Muscle of leg (tissue), 3 donors: ENCODE measurements at regions not wholly inside any gene's neighbourhood (a gene's known extent, or its start where the extent isn't known, plus 50 kb on each side); places are given as distances from the start of the nearest gene placed in this dataset.
A peak's percentile ranks its signal among the peaks of the same experiment; 100 is the strongest.
"Not testable (repeated sequence)": the region's sequence is repeated elsewhere in the genome, so short reads cannot be mapped to it uniquely, and the experiment has no call there.

Experiments used
- DNase-seq: peaks from one replicate; pipeline ENCODE4 v3.0.0; 2013
- H3K27ac ChIP-seq: one replicate; pipeline ENCODE4 v1.5.1; 2013; ENCODE audit warnings: mild to moderate bottlenecking, low read length, control low read depth
- H3K27me3 ChIP-seq: one replicate; pipeline ENCODE4 v1.6.1; 2013; ENCODE audit warnings: low read length; ENCODE audit not compliant: control insufficient read depth, insufficient read depth
- H3K36me3 ChIP-seq: one replicate; pipeline ENCODE4 v1.6.1; 2013; ENCODE audit warnings: low read length; ENCODE audit not compliant: control insufficient read depth, insufficient read depth
- H3K4me1 ChIP-seq: one replicate; pipeline ENCODE4 v1.6.1; 2013; ENCODE audit warnings: low read length; ENCODE audit not compliant: control insufficient read depth, insufficient read depth
- H3K4me3 ChIP-seq: one replicate; pipeline ENCODE4 v1.5.1; 2013; ENCODE audit warnings: low read length, control low read depth
- H3K9me3 ChIP-seq: replicated peaks from 2 replicates; pipeline ENCODE4 v1.6.1; 2013; ENCODE audit warnings: low read depth, low read length; ENCODE audit not compliant: control insufficient read depth
- WGBS: methylation state at CpG from one replicate; pipeline ENCODE4 v1.1.5; 2013; ENCODE audit warnings: missing lambda C conversion rate; ENCODE audit not compliant: insufficient coverage; 5-methylcytosine and 5-hydroxymethylcytosine counted together

GRCh38 chr21:32929633-32930038, 96.1 kb upstream of the OLIG2 start:
- Histone ChIP-seq H3K4me1 (peaks cover 6% of the 10 kb centered on the region), H3K36me3 (no peaks in the 10 kb centered on the region), H3K27ac (no peak overlapping the region), H3K4me3 (no peak overlapping the region), H3K27me3 (peaks cover 3% of the 10 kb centered on the region), H3K9me3 (peaks cover 2% of the 10 kb centered on the region)
- no peak for DNase-seq
- no CpG with 5 or more reads among the region's 2 CpGs for WGBS

GRCh38 chr21:32930673-32931072, 95.1 kb upstream of the OLIG2 start:
- no peak overlapping the region for H3K4me3 ChIP-seq
- DNase-seq = peak; percentile 16
- 65% methylated on average over 5 of the region's 8 CpGs for WGBS
- H3K27me3 ChIP-seq = peaks cover 7% of the 10 kb centered on the region
- no peak overlapping the region for H3K27ac ChIP-seq
- no peaks in the 10 kb centered on the region for H3K36me3 ChIP-seq
- peaks cover 6% of the 10 kb centered on the region for H3K4me1 ChIP-seq
- no peaks in the 10 kb centered on the region for H3K9me3 ChIP-seq

- H3K4me1 ChIP-seq, H3K4me3 ChIP-seq, DNase-seq, H3K27ac ChIP-seq, H3K36me3 ChIP-seq, H3K9me3 ChIP-seq: not testable (repeated sequence)
- peaks cover 15% of the 10 kb centered on the region for H3K27me3 ChIP-seq
- 93% methylated on average over 3 of the region's 14 CpGs for WGBS
Measured at GRCh38 chr21:32934068-32934467, 91.7 kb upstream of the OLIG2 start.

GRCh38 chr21:32934829-32935228, 90.9 kb upstream of the OLIG2 start:
- peaks cover 18% of the 10 kb centered on the region for H3K27me3 ChIP-seq
- no peaks in the 10 kb centered on the region for H3K36me3 ChIP-seq
- no peaks in the 10 kb centered on the region for H3K9me3 ChIP-seq
- H3K4me3 ChIP-seq = no peak overlapping the region
- WGBS = 69% methylated on average over 2 of the region's 3 CpGs
- peaks cover 6% of the 10 kb centered on the region for H3K4me1 ChIP-seq
- DNase-seq = no peak
- H3K27ac ChIP-seq = no peak overlapping the region

GRCh38 chr21:32940079-32941014, 85.4 kb upstream of the OLIG2 start:
- WGBS = 56% methylated on average over 15 of the region's 23 CpGs
- H3K9me3 ChIP-seq = no peaks in the 10 kb centered on the region
- no peaks in the 10 kb centered on the region for H3K4me1 ChIP-seq
- peak; percentile 33 for DNase-seq
- no peak overlapping the region for H3K4me3 ChIP-seq
- H3K27ac ChIP-seq = no peak overlapping the region
- no peaks in the 10 kb centered on the region for H3K36me3 ChIP-seq
- H3K27me3 ChIP-seq = peaks cover 30% of the 10 kb centered on the region

GRCh38 chr21:32941263-32941662, 84.5 kb upstream of the OLIG2 start:
- H3K4me3 ChIP-seq = no peak overlapping the region
- no peak overlapping the region for H3K27ac ChIP-seq
- no peaks in the 10 kb centered on the region for H3K4me1 ChIP-seq
- no peaks in the 10 kb centered on the region for H3K9me3 ChIP-seq
- peaks cover 28% of the 10 kb centered on the region for H3K27me3 ChIP-seq
- H3K36me3 ChIP-seq = no peaks in the 10 kb centered on the region
- 71% methylated on average over 1 of the region's 2 CpGs for WGBS
- DNase-seq = no peak

- no peak overlapping the region for H3K4me3 ChIP-seq
- DNase-seq = no peak
- no peaks in the 10 kb centered on the region for H3K4me1 ChIP-seq
- no peak overlapping the region for H3K27ac ChIP-seq
- no CpG with 5 or more reads among the region's 2 CpGs for WGBS
- H3K27me3 ChIP-seq = peaks cover 39% of the 10 kb centered on the region
- H3K9me3 ChIP-seq = no peaks in the 10 kb centered on the region
- H3K36me3 ChIP-seq = no peaks in the 10 kb centered on the region
Measured at GRCh38 chr21:32946654-32947053, 79.1 kb upstream of the OLIG2 start.

GRCh38 chr21:32947736-32948135, 78.0 kb upstream of the OLIG2 start:
- Histone ChIP-seq H3K4me3 (no peak overlapping the region), H3K27me3 (peaks cover 46% of the 10 kb centered on the region)

GRCh38 chr21:32949701-32950100, 76.0 kb upstream of the OLIG2 start:
- Histone ChIP-seq H3K9me3 (no peaks in the 10 kb centered on the region), H3K36me3 (no peaks in the 10 kb centered on the region), H3K27ac (no peak overlapping the region), H3K4me1 (no peaks in the 10 kb centered on the region), H3K4me3 (no peak overlapping the region), H3K27me3 (peaks cover 46% of the 10 kb centered on the region)
- WGBS = 0% methylated on average over 1 of the region's 3 CpGs
- no peak for DNase-seq

More at GRCh38 chr21:32947736-32948135, 78.0 kb upstream of the OLIG2 start:
- Histone ChIP-seq H3K36me3 (no peaks in the 10 kb centered on the region), H3K9me3 (no peaks in the 10 kb centered on the region), H3K27ac (no peak overlapping the region), H3K4me1 (no peaks in the 10 kb centered on the region)
- WGBS = no CpG with 5 or more reads among the region's 1 CpG
- DNase-seq = no peak

- no peaks in the 10 kb centered on the region for H3K4me1 ChIP-seq
Measured at GRCh38 chr21:32951041-32951440, 74.7 kb upstream of the OLIG2 start.

More at GRCh38 chr21:32951041-32951440, 74.7 kb upstream of the OLIG2 start:
- Histone ChIP-seq H3K27ac (no peak overlapping the region), H3K27me3 (peaks cover 57% of the 10 kb centered on the region), H3K36me3 (no peaks in the 10 kb centered on the region), H3K9me3 (no peaks in the 10 kb centered on the region), H3K4me3 (no peak overlapping the region)
- no peak for DNase-seq
- WGBS = 21% methylated on average over 4 of the region's 6 CpGs
